GM12878 (cell line): ENCODE measurements at regions not wholly inside any gene's neighbourhood (a gene's known extent, or its start where the extent isn't known, plus 50 kb on each side); places are given as distances from the start of the nearest gene placed in this dataset.

Experiments used
- CBFB ChIP-seq: IDR thresholded peaks from 2 replicates; pipeline ENCODE4 v1.6.1; 2016; ENCODE audit warnings: antibody characterized with exemption, low read depth
- CREB1 ChIP-seq: IDR thresholded peaks from 2 replicates; pipeline ENCODE4 v1.6.1; 2012; ENCODE audit warnings: low read depth, mild to moderate bottlenecking, inconsistent platforms
- CTCF ChIP-seq, 3 experiments: IDR thresholded peaks in 2 of 3; conservative IDR thresholded peaks in 1 of 3; 2 replicates each; pipeline ENCODE4 v1.5.1; 2011; ENCODE audit warnings: low read depth in 3 of 3, low read length in 3 of 3, mild to moderate bottlenecking in 3 of 3, control low read depth in 2 of 3, moderate library complexity in 2 of 3, inconsistent platforms in 1 of 3, mixed read lengths in 1 of 3; ENCODE audit not compliant: control insufficient read depth in 2 of 3, insufficient read depth in 1 of 3; ENCODE audit errors: extremely low read depth in 1 of 3
- EP300 ChIP-seq, 2 experiments: fragments of 150-350 bp in 1 of 2; IDR thresholded peaks; 2 replicates each; pipeline ENCODE4 v1.6.1; 2011 to 2012; ENCODE audit warnings: low read depth in 2 of 2, low read length in 2 of 2, borderline replicate concordance in 1 of 2, improper control_type of control experiment in 1 of 2, inconsistent platforms in 1 of 2; ENCODE audit not compliant: control insufficient read depth in 1 of 2
- RAD21 ChIP-seq: IDR thresholded peaks from 2 replicates; pipeline ENCODE4 v1.6.1; 2011; ENCODE audit warnings: mild to moderate bottlenecking, low read depth, low read length, moderate library complexity; ENCODE audit not compliant: insufficient read depth
- TAF1 ChIP-seq: IDR thresholded peaks from 2 replicates; pipeline ENCODE4 v1.6.1; 2011; ENCODE audit warnings: mild to moderate bottlenecking, low read depth, low read length, borderline replicate concordance
- TCF7 ChIP-seq: IDR thresholded peaks from 2 replicates; pipeline ENCODE4 v1.6.1; 2014; ENCODE audit warnings: antibody characterized with exemption, borderline replicate concordance
- YY1 ChIP-seq: IDR thresholded peaks from 2 replicates; pipeline ENCODE4 v1.6.1; 2011; ENCODE audit warnings: low read depth, mild to moderate bottlenecking, low read length
- ZBTB11 ChIP-seq: fragments of 450-650 bp; formaldehyde crosslinking; IDR thresholded peaks from 2 replicates; pipeline ENCODE4 v1.5.0; 2022; ENCODE audit warnings: mild to moderate bottlenecking, missing genetic modification characterization
- ZBTB40 ChIP-seq: fragments of 450-650 bp; IDR thresholded peaks from 2 replicates; pipeline ENCODE4 v1.6.1; 2016; ENCODE audit warnings: mild to moderate bottlenecking, moderate library complexity, borderline replicate concordance
- ZNF687 ChIP-seq: fragments of 450-650 bp; IDR thresholded peaks from 2 replicates; pipeline ENCODE4 v1.6.1; 2017; ENCODE audit warnings: mild to moderate bottlenecking, moderate library complexity

GRCh38 chr16:66264311-66265047 lies 102.0 kb upstream of the CDH5 start:
- TF ChIP-seq CTCF (IDR thresholded peaks at IDR 0.05 in 2 of 3, conservative IDR thresholded peaks at IDR 0.05 in 1 of 3; ENCODE audit: control insufficient read depth in 2 of 3, extremely low read depth in 1 of 3, insufficient read depth in 1 of 3, low read depth in 3 of 3, low read length in 3 of 3) (no peak), CBFB (no peak), TAF1 (no peak), ZBTB11 (no peak), CREB1 (no peak), ZBTB40 (no peak), RAD21 (no peak), EP300 (IDR thresholded peaks at IDR 0.05; ENCODE audit: borderline replicate concordance in 1 of 2, control insufficient read depth in 1 of 2, low read depth in 2 of 2, low read length in 2 of 2) (no peak), TCF7 (no peak), ZNF687 (no peak), YY1 (no peak)
